ENCODE measurements at regions not wholly inside any gene's neighbourhood (a gene's known extent, or its start where the extent isn't known, plus 50 kb on each side); places are given as distances from the start of the nearest gene placed in this dataset.
"Not testable (repeated sequence)": the region's sequence is repeated elsewhere in the genome, so short reads cannot be mapped to it uniquely, and the experiment has no call there.

- no peak for ATAC-seq
- no peaks in the 10 kb centered on the region for H3K4me1 Mint-ChIP-seq
- H3K36me3 Mint-ChIP-seq: no peaks in the 10 kb centered on the region
- no peaks in the 10 kb centered on the region for H3K27me3 Mint-ChIP-seq
- H3K27ac Mint-ChIP-seq: no peak overlapping the region
- no peak overlapping the region for H3K4me3 Mint-ChIP-seq
- H3K9me3 Mint-ChIP-seq: peaks cover 5% of the 10 kb centered on the region
These were observed 135.8 kb upstream of the FRG1 start for GRCh38 chr4:189804894-189805293.

- ATAC-seq: no peak
- Mint-ChIP-seq H3K4me3 (no peak overlapping the region), H3K27me3 (no peaks in the 10 kb centered on the region), H3K9me3 (peaks cover 7% of the 10 kb centered on the region), H3K4me1 (no peaks in the 10 kb centered on the region), H3K27ac (no peak overlapping the region), H3K36me3 (no peaks in the 10 kb centered on the region)
These were observed 134.2 kb upstream of the FRG1 start for GRCh38 chr4:189806506-189806905.

DNA sequence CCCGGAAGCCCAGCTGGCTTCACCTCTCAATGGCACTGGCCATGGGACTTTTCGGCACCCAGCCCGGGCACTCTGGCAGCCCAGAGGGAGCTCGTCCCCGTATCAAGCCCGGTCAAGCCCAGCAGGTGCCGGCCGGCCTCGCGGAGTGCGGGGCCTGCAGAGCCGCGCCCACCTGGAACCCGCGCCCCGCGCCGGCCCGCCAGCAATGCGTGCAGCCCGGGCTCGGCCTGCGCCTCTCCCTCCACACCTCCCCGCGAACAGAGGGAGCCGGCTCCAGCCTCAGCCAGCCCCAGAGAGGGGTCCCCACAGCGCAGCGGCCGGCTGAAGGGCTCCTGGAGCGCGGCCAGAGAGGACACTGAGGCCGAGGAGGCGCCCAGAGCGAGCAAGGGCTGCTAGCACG is 133.6 kb upstream of the FRG1 start:
- no peaks in the 10 kb centered on the region for H3K27me3 Mint-ChIP-seq
- no peak overlapping the region for H3K27ac Mint-ChIP-seq
- no peak overlapping the region for H3K4me3 Mint-ChIP-seq
- ATAC-seq: no peak
- peaks cover 7% of the 10 kb centered on the region for H3K9me3 Mint-ChIP-seq
- no peaks in the 10 kb centered on the region for H3K36me3 Mint-ChIP-seq
- H3K4me1 Mint-ChIP-seq: no peaks in the 10 kb centered on the region

DNA sequence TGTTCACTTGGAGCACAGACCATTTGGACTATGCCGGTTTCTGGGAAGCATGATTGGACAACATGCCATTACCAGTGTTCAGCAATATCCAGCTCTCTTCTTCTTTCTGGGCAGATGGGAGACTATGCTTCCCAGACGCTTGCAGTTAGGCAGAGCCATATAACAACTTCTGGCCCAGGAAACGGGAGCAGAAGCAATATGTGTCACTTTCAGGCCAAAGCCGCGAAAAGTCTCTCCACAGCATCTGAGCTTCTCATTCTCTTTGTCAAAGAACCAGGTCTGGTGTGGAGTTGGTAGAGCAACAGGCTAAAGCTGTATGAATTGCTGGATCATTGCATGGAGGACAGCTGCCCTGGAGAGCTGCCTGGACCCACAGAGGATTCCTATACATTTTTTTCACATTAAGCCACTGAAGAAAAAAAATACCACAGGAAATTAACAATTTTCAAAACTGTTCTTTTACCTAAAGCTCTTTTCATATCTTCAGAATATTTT is 131.4 kb upstream of the FRG1 start:
- Mint-ChIP-seq H3K27ac (no peak overlapping the region), H3K4me3 (no peak overlapping the region), H3K9me3 (peaks cover 7% of the 10 kb centered on the region), H3K27me3 (no peaks in the 10 kb centered on the region), H3K4me1 (no peaks in the 10 kb centered on the region), H3K36me3 (no peaks in the 10 kb centered on the region)
- no peak for ATAC-seq

DNA sequence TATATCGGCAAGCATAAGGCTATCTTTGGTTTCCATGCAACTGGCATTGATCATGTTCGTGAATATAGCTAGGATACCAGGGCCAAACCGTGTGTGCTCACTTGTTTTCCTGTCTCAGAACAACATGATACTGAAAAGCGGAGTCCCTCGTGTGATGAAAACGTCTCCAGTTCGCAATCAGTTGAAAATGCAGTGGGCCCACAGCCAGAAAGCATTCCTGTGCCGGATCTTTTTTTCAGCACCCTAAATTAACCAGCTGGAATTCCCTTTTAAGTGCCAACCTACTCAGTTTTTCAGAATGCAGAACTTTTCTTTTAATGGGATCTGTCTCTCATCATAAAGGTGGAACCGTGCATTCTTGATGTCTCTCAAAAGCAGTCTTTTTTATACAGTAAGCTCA is 130.8 kb upstream of the FRG1 start:
- no peak overlapping the region for H3K27ac Mint-ChIP-seq
- H3K4me1 Mint-ChIP-seq: no peaks in the 10 kb centered on the region
- H3K36me3 Mint-ChIP-seq: no peaks in the 10 kb centered on the region
- peaks cover 7% of the 10 kb centered on the region for H3K9me3 Mint-ChIP-seq
- no peak overlapping the region for H3K4me3 Mint-ChIP-seq
- no peaks in the 10 kb centered on the region for H3K27me3 Mint-ChIP-seq
- no peak for ATAC-seq

DNA sequence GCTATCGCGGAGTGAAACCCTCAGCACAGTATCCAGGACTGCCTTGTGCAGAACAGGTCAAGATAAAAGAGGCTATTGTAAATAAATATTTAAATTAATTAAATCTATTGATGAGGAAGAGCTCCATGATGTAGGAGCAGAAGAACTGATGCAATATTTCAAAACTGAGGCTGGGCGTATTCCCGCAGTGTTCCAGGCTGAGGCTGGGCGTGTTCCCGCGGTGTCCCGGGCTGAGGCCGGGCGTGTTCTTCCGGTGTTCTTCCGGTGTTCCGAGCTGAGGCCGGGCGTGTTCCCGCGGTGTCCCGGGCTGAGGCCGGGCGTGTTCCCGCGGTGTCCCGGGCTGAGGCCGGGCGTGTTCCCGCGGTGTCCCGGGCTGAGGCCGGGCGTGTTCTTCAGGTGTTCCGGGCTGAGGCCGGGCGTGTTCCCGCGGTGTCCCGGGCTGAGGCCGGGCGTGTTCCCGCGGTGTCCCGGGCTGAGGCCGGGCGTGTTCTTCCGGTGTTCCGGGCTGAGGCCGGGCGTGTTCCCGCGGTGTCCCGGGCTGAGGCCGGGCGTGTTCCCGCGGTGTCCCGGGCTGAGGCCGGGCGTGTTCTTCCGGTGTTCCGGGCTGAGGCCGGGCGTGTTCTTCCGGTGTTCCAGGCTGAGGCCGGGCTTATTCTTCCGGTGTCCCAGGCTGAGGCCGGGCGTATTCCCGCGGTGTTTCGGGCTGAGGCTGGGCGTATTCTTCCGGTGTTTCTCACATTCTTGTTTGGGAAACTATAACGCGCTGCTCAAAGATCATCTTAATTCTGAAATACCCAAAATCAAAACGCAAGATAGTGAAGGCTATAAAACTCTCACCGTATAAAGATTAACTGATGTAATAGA is 130.1 kb upstream of the FRG1 start:
- not testable (repeated sequence) for H3K9me3 Mint-ChIP-seq, H3K4me3 Mint-ChIP-seq, H3K36me3 Mint-ChIP-seq, H3K27me3 Mint-ChIP-seq, H3K27ac Mint-ChIP-seq, H3K4me1 Mint-ChIP-seq, ATAC-seq

DNA sequence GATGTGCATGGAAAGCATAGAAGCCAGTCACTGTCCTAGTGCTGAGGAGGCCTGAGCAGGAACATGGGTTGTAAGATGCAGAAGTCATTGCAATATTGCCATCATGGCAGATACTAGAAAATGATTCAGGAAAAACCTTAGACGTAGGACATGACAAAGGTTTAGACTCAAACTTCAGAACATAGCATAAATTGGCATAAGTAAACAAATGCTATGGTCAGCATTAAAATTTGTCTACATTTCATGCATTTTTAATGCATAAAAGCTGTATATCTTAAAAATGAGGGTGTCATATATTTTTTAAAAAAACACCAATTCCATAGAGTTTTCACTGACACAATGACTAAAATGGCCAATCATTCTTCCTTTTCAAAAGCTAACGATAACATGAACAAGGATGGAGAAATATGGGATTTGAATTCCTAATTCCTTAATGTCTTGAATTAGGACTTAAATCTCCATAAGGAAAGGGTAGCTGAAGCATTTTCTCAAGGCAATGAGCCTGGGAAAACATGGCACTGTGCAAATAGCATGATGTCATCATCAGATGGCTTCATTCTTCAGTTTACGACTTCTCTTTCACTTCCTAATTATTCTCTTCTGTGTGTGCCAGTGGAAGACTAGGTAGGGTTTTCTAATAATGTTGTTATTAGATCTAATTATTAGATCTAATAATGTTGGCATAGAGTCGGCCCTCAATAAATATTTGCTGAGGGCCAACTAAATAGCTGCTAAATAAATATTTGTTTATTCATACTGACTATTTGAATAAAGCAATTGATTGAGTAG is 125.1 kb upstream of the FRG1 start:
- no peaks in the 10 kb centered on the region for H3K9me3 Mint-ChIP-seq
- no peak overlapping the region for H3K4me3 Mint-ChIP-seq
- H3K27ac Mint-ChIP-seq: no peak overlapping the region
- ATAC-seq: no peak
- H3K27me3 Mint-ChIP-seq: no peaks in the 10 kb centered on the region
- H3K4me1 Mint-ChIP-seq: no peaks in the 10 kb centered on the region
- no peaks in the 10 kb centered on the region for H3K36me3 Mint-ChIP-seq

GRCh38 chr4:189822326-189822725 is 118.3 kb upstream of the FRG1 start:
- H3K4me3 Mint-ChIP-seq: no peak overlapping the region
- ATAC-seq: no peak
- H3K9me3 Mint-ChIP-seq: no peaks in the 10 kb centered on the region
- H3K36me3 Mint-ChIP-seq: no peaks in the 10 kb centered on the region
- H3K27ac Mint-ChIP-seq: no peak overlapping the region
- no peaks in the 10 kb centered on the region for H3K4me1 Mint-ChIP-seq
- no peaks in the 10 kb centered on the region for H3K27me3 Mint-ChIP-seq

- Mint-ChIP-seq H3K27ac (no peak overlapping the region), H3K4me1 (no peaks in the 10 kb centered on the region), H3K36me3 (no peaks in the 10 kb centered on the region), H3K9me3 (no peaks in the 10 kb centered on the region), H3K27me3 (no peaks in the 10 kb centered on the region), H3K4me3 (no peak overlapping the region)
- no peak for ATAC-seq
These were observed 117.1 kb upstream of the FRG1 start for GRCh38 chr4:189823591-189823990.

DNA sequence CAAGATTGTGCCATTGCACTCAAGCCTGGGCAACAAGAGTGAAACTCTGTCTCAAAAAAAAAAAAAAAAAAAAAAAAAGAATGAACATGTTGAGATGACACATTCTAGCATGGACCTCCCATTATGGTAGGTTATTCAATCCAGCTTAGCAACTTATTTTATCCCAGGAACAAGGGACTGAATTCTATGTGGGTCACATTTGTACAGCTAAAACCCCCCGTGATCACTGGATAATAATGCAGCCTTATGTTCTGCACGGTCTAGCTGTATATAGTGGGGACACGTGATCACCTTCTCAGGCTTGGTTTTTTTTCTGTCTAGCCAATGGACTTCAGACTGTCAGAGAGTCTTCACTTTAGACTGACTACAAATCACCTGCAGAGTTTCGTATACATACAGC is 115.2 kb upstream of the FRG1 start:
- no peak overlapping the region for H3K4me3 Mint-ChIP-seq
- ATAC-seq: no peak
- H3K27me3 Mint-ChIP-seq: no peaks in the 10 kb centered on the region
- no peaks in the 10 kb centered on the region for H3K36me3 Mint-ChIP-seq
- no peak overlapping the region for H3K27ac Mint-ChIP-seq
- H3K9me3 Mint-ChIP-seq: no peaks in the 10 kb centered on the region
- H3K4me1 Mint-ChIP-seq: no peaks in the 10 kb centered on the region

- Mint-ChIP-seq H3K9me3 (no peaks in the 10 kb centered on the region), H3K4me3 (no peak overlapping the region), H3K27ac (no peak overlapping the region), H3K4me1 (no peaks in the 10 kb centered on the region), H3K36me3 (no peaks in the 10 kb centered on the region), H3K27me3 (no peaks in the 10 kb centered on the region)
- ATAC-seq: no peak
These were observed 114.0 kb upstream of the FRG1 start for GRCh38 chr4:189826657-189827056.

GRCh38 chr4:189828081-189828697 is 112.5 kb upstream of the FRG1 start:
- Mint-ChIP-seq H3K36me3 (no peaks in the 10 kb centered on the region), H3K27ac (no peak overlapping the region), H3K4me3 (no peak overlapping the region), H3K4me1 (no peaks in the 10 kb centered on the region), H3K27me3 (no peaks in the 10 kb centered on the region), H3K9me3 (no peaks in the 10 kb centered on the region)
- peak; percentile 15 for ATAC-seq

GRCh38 chr4:189832528-189832927 is 108.1 kb upstream of the FRG1 start:
- no peak for ATAC-seq
- H3K27ac Mint-ChIP-seq: no peak overlapping the region
- no peaks in the 10 kb centered on the region for H3K4me1 Mint-ChIP-seq
- H3K9me3 Mint-ChIP-seq: peaks cover 9% of the 10 kb centered on the region
- H3K4me3 Mint-ChIP-seq: no peak overlapping the region
- no peaks in the 10 kb centered on the region for H3K36me3 Mint-ChIP-seq
- H3K27me3 Mint-ChIP-seq: no peaks in the 10 kb centered on the region

- H3K4me3 Mint-ChIP-seq: no peak overlapping the region
- no peak for ATAC-seq
- no peak overlapping the region for H3K27ac Mint-ChIP-seq
- no peaks in the 10 kb centered on the region for H3K36me3 Mint-ChIP-seq
- H3K4me1 Mint-ChIP-seq: no peaks in the 10 kb centered on the region
- H3K27me3 Mint-ChIP-seq: no peaks in the 10 kb centered on the region
- H3K9me3 Mint-ChIP-seq: peaks cover 9% of the 10 kb centered on the region
These were observed 106.1 kb upstream of the FRG1 start for GRCh38 chr4:189834616-189835015.

DNA sequence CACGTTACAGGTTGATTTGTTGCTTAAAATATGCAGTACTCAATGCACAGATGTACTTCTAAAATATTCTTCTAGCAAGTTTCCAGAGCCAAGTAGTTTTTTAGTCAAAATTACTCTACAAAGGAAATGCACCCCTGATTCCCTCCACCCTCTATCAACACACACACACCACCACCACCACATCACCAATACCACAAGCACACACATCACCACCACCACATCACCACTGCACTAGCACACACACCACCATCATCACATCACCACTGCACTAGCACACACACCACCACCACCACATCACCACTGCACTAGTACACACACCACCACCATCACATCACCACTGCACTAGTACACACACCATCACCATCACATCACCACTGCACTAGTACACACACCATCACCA is 105.2 kb upstream of the FRG1 start:
- Mint-ChIP-seq H3K27ac (no peak overlapping the region), H3K4me3 (no peak overlapping the region), H3K27me3 (no peaks in the 10 kb centered on the region), H3K36me3 (no peaks in the 10 kb centered on the region), H3K9me3 (peaks cover 9% of the 10 kb centered on the region), H3K4me1 (no peaks in the 10 kb centered on the region)
- no peak for ATAC-seq
